Stimulated activated CD8-positive, alpha-beta memory T cell treated with anti-CD3 and anti-CD28 coated beads, Interleukin-15, amount 100 ng/mL, for 4 hours (primary cell): ENCODE measurements at regions not wholly inside any gene's neighbourhood (a gene's known extent, or its start where the extent isn't known, plus 50 kb on each side); places are given as distances from the start of the nearest gene placed in this dataset.

Source experiments
- DNase-seq, 2 donors: peaks; one replicate each; pipeline ENCODE4 v3.0.0-alpha.2; 2020; ENCODE audit warnings: low read depth in 2 of 2

GRCh38 chr2:180660881-180661685 lies 319.3 kb upstream of the UBE2E3 start:
- no peak for DNase-seq

GRCh38 chr2:180660207-180660606 lies 320.2 kb upstream of the UBE2E3 start:
- DNase-seq = no peak

- DNase-seq = no peak
Observed at GRCh38 chr2:180657054-180657453, 323.4 kb upstream of the UBE2E3 start.

- no peak for DNase-seq
Observed at GRCh38 chr2:180656455-180656847, 324.0 kb upstream of the UBE2E3 start.

- no peak for DNase-seq
Observed at GRCh38 chr2:180655842-180656454, 324.5 kb upstream of the UBE2E3 start.

GRCh38 chr2:180655393-180655792 lies 325.0 kb upstream of the UBE2E3 start:
- DNase-seq = no peak

GRCh38 chr2:180653481-180653880 lies 326.9 kb upstream of the UBE2E3 start:
- DNase-seq = no peak

GRCh38 chr2:180652794-180653193 lies 327.6 kb upstream of the UBE2E3 start:
- DNase-seq = no peak

- DNase-seq = no peak
Observed at GRCh38 chr2:180651596-180651995, 328.8 kb upstream of the UBE2E3 start.

GRCh38 chr2:180647621-180648020 lies 332.8 kb upstream of the UBE2E3 start:
- DNase-seq = no peak

GRCh38 chr2:180647221-180647620 lies 333.2 kb upstream of the UBE2E3 start:
- no peak for DNase-seq

- DNase-seq = no peak
Observed at GRCh38 chr2:180646756-180647155, 333.6 kb upstream of the UBE2E3 start.

GRCh38 chr2:180644709-180645108 lies 335.7 kb upstream of the UBE2E3 start:
- DNase-seq = no peak

- no peak for DNase-seq
Observed at GRCh38 chr2:180630756-180631155, 349.6 kb upstream of the UBE2E3 start.

- DNase-seq = no peak
Observed at GRCh38 chr2:180625006-180625844, 355.2 kb upstream of the UBE2E3 start.

- DNase-seq = no peak
Observed at GRCh38 chr2:180621941-180622918, 358.2 kb upstream of the UBE2E3 start.

GRCh38 chr2:180621366-180621765 lies 359.0 kb upstream of the UBE2E3 start:
- DNase-seq = no peak

- DNase-seq = no peak
Observed at GRCh38 chr2:180618570-180618969, 361.8 kb upstream of the UBE2E3 start.

- no peak for DNase-seq
Observed at GRCh38 chr2:180614776-180615175, 365.6 kb upstream of the UBE2E3 start.

- no peak for DNase-seq
Observed at GRCh38 chr2:180609626-180610340, 370.6 kb upstream of the UBE2E3 start.
